Thoracic aorta (tissue), 2 donors: ENCODE measurements at regions not wholly inside any gene's neighbourhood (a gene's known extent, or its start where the extent isn't known, plus 50 kb on each side); places are given as distances from the start of the nearest gene placed in this dataset.
"Not testable (repeated sequence)": the region's sequence is repeated elsewhere in the genome, so short reads cannot be mapped to it uniquely, and the experiment has no call there.

Experiments
- ATAC-seq: fragments of 150-250 bp; one replicate; pipeline ENCODE4 v1.8.0; 2017; ENCODE audit warnings: low read depth; ENCODE audit not compliant: insufficient number of reproducible peaks, low FRiP score
- DNase-seq: peaks from one replicate; pipeline ENCODE4 v3.0.0-alpha.2; 2020; ENCODE audit warnings: low spot score
- H3K27ac ChIP-seq, 2 donors: fragments of 200-600 bp; sonication (generic); 1 replicate in 1 of 2; 2 replicates in 1 of 2; pipeline ENCODE4 v1.5.1; 2016; ENCODE audit warnings: mild to moderate bottlenecking in 2 of 2, moderate library complexity in 2 of 2
- H3K27me3 ChIP-seq: fragments of 200-600 bp; sonication (generic); replicated peaks from 2 replicates; pipeline ENCODE4 v1.6.0; 2016; ENCODE audit warnings: mild to moderate bottlenecking; ENCODE audit not compliant: insufficient read depth
- H3K36me3 ChIP-seq: fragments of 200-600 bp; sonication (generic); one replicate; pipeline ENCODE4 v1.5.1; 2016
- H3K4me1 ChIP-seq, 2 donors: fragments of 200-600 bp; sonication (generic); 1 replicate in 1 of 2; 2 replicates in 1 of 2; pipeline versions ENCODE4 v1.5.1 to v1.6.0; 2016; ENCODE audit warnings: low read depth in 2 of 2, mild to moderate bottlenecking in 1 of 2; ENCODE audit not compliant: control insufficient read depth in 1 of 2
- H3K4me3 ChIP-seq: fragments of 200-600 bp; sonication (generic); 2 replicates; pipeline ENCODE4 v1.5.1; 2016; ENCODE audit warnings: mild to moderate bottlenecking
- H3K9me3 ChIP-seq: fragments of 200-600 bp; sonication (generic); 2 replicates; pipeline ENCODE4 v1.5.1; 2016
- CTCF ChIP-seq: fragments of 200-600 bp; sonication (generic); IDR thresholded peaks from one replicate; pipeline ENCODE4 v1.5.1; 2019; ENCODE audit warnings: antibody characterized with exemption

GRCh38 chrX:964831-965416 lies 247.5 kb downstream of the CRLF2 start:
- no peak for DNase-seq
- no peak for ATAC-seq
- Histone ChIP-seq H3K36me3 (no peaks in the 10 kb centered on the region), H3K9me3 (no peaks in the 10 kb centered on the region), H3K4me1 (no peaks in the 10 kb centered on the region), H3K27me3 (no peaks in the 10 kb centered on the region), H3K4me3 (no peak overlapping the region), H3K27ac (no peak overlapping the region)
- TF ChIP-seq CTCF = no peak

- H3K36me3 ChIP-seq = no peaks in the 10 kb centered on the region
- TF ChIP-seq CTCF = no peak
- DNase-seq (no peak), ATAC-seq (no peak)
- no peaks in the 10 kb centered on the region for H3K27me3 ChIP-seq
- no peaks in the 10 kb centered on the region for H3K9me3 ChIP-seq
- H3K4me1 ChIP-seq = no peaks in the 10 kb centered on the region
- no peak overlapping the region for H3K4me3 ChIP-seq
- H3K27ac ChIP-seq = no peak overlapping the region
Observed at GRCh38 chrX:960821-961220, 251.6 kb downstream of the CRLF2 start.

GRCh38 chrX:959595-959994 lies 252.9 kb downstream of the CRLF2 start:
- no peaks in the 10 kb centered on the region for H3K4me1 ChIP-seq
- no peak overlapping the region for H3K4me3 ChIP-seq
- no peak for ATAC-seq
- no peaks in the 10 kb centered on the region for H3K9me3 ChIP-seq
- DNase-seq = no peak
- no peak for TF ChIP-seq CTCF
- no peaks in the 10 kb centered on the region for H3K36me3 ChIP-seq
- H3K27me3 ChIP-seq = no peaks in the 10 kb centered on the region
- no peak overlapping the region for H3K27ac ChIP-seq

- H3K4me3 ChIP-seq, H3K27ac ChIP-seq, DNase-seq, H3K4me1 ChIP-seq, ATAC-seq, H3K27me3 ChIP-seq, H3K36me3 ChIP-seq, H3K9me3 ChIP-seq: not testable (repeated sequence)
Observed at GRCh38 chrX:955168-955781, 257.2 kb downstream of the CRLF2 start.

- H3K4me3 ChIP-seq = no peak overlapping the region
- no peaks in the 10 kb centered on the region for H3K27me3 ChIP-seq
- DNase-seq (no peak), ATAC-seq (no peak)
- TF ChIP-seq CTCF = no peak
- no peak overlapping the region for H3K27ac ChIP-seq
- H3K4me1 ChIP-seq = no peaks in the 10 kb centered on the region
- no peaks in the 10 kb centered on the region for H3K9me3 ChIP-seq
- no peaks in the 10 kb centered on the region for H3K36me3 ChIP-seq
Observed at GRCh38 chrX:953879-954482, 258.5 kb downstream of the CRLF2 start.
